ENCODE measurements at regions not wholly inside any gene's neighbourhood (a gene's known extent, or its start where the extent isn't known, plus 50 kb on each side); places are given as distances from the start of the nearest gene placed in this dataset.

- H3K9me3 ChIP-seq: no peaks in the 10 kb centered on the region
- no peak for DNase-seq
- no peaks in the 10 kb centered on the region for H3K36me3 ChIP-seq
- WGBS, 2 donors: 11 to 24% methylated on average over 2 of the region's 2 CpGs
- H3K27me3 ChIP-seq: peaks cover 0 to 3% (median 0%) of the 10 kb centered on the region in 4 donors
- TF ChIP-seq CTCF (IDR thresholded peaks at IDR 0.05) (no peak), POLR2A (IDR thresholded peaks at IDR 0.05) (no peak)
- no peak overlapping the region for H3K4me3 ChIP-seq
- no peaks in the 10 kb centered on the region for H3K4me1 ChIP-seq
- no peak overlapping the region for H3K27ac ChIP-seq
- intact Hi-C loops (cut with DNase I): no loop called here
Measured at GRCh38 chr16:20214401-20214800, 112.9 kb downstream of the GP2 start.

- Histone ChIP-seq H3K4me1 (no peaks in the 10 kb centered on the region), H3K9me3 (no peaks in the 10 kb centered on the region), H3K27me3 (no peaks in the 10 kb centered on the region), H3K36me3 (no peaks in the 10 kb centered on the region), H3K27ac (no peak overlapping the region), H3K4me3 (no peak overlapping the region)
- TF ChIP-seq CTCF (IDR thresholded peaks at IDR 0.05) (no peak), POLR2A (IDR thresholded peaks at IDR 0.05) (no peak)
- intact Hi-C loops (cut with DNase I): no loop called here
- DNase-seq: no peak
- WGBS, 2 donors: 58 to 82% methylated on average over 6 of the region's 6 CpGs
Measured at GRCh38 chr16:20203272-20203671, 124.0 kb downstream of the GP2 start.

GRCh38 chr16:20202747-20203146 is 124.6 kb downstream of the GP2 start:
- intact Hi-C loops (cut with DNase I): no loop called here
- Histone ChIP-seq H3K4me1 (no peaks in the 10 kb centered on the region), H3K27ac (no peak overlapping the region), H3K36me3 (no peaks in the 10 kb centered on the region), H3K9me3 (no peaks in the 10 kb centered on the region), H3K27me3 (no peaks in the 10 kb centered on the region), H3K4me3 (no peak overlapping the region)
- TF ChIP-seq POLR2A (IDR thresholded peaks at IDR 0.05) (no peak), CTCF (IDR thresholded peaks at IDR 0.05) (no peak)
- no peak for DNase-seq
- WGBS, 2 donors: 58 to 66% methylated on average over 3 of the region's 3 CpGs

GRCh38 chr16:20192801-20193200 is 119.1 kb upstream of the GPR139 start:
- TF ChIP-seq CTCF (IDR thresholded peaks at IDR 0.05) (no peak), POLR2A (IDR thresholded peaks at IDR 0.05) (no peak)
- Histone ChIP-seq H3K4me1 (no peaks in the 10 kb centered on the region), H3K36me3 (no peaks in the 10 kb centered on the region), H3K9me3 (no peaks in the 10 kb centered on the region), H3K27ac (no peak overlapping the region), H3K4me3 (no peak overlapping the region), H3K27me3 (peaks cover 0 to 4% (median 0%) of the 10 kb centered on the region in 4 donors)
- DNase-seq: no peak
- 17 to 27% methylated on average over 1 of the region's 1 CpG for WGBS, 2 donors
- intact Hi-C loops (cut with DNase I): no loop called here

GRCh38 chr16:20191566-20191965 is 117.9 kb upstream of the GPR139 start:
- Histone ChIP-seq H3K4me3 (no peak overlapping the region), H3K9me3 (no peaks in the 10 kb centered on the region), H3K4me1 (no peaks in the 10 kb centered on the region), H3K36me3 (no peaks in the 10 kb centered on the region), H3K27me3 (peaks cover 0 to 4% (median 0%) of the 10 kb centered on the region in 4 donors), H3K27ac (no peak overlapping the region)
- intact Hi-C loops (cut with DNase I): no loop called here
- DNase-seq: no peak
- no peak for TF ChIP-seq CTCF (IDR thresholded peaks at IDR 0.05)
- no peak for TF ChIP-seq POLR2A (IDR thresholded peaks at IDR 0.05)

Data from esophagus squamous epithelium (tissue), 5 donors.